ENCODE measurements at regions not wholly inside any gene's neighbourhood (a gene's known extent, or its start where the extent isn't known, plus 50 kb on each side); places are given as distances from the start of the nearest gene placed in this dataset.

- TF ChIP-seq POLR2AphosphoS5 (IDR thresholded peaks at IDR 0.05), result no peak
- TF ChIP-seq RAD21 (conservative IDR thresholded peaks at IDR 0.05), result no peak
- TF ChIP-seq REST (IDR thresholded peaks at IDR 0.05; ENCODE audit: borderline replicate concordance), result no peak
- TF ChIP-seq EZH2 (IDR thresholded peaks at IDR 0.05; ENCODE audit: borderline replicate concordance, insufficient read depth, low read length, poor library complexity, severe bottlenecking), result no peak
- TF ChIP-seq CTCF (IDR thresholded peaks at IDR 0.05; ENCODE audit: poor library complexity, severe bottlenecking), result no peak
- no peak for TF ChIP-seq TAF1 (IDR thresholded peaks at IDR 0.05; ENCODE audit: low read depth)
- no peak for TF ChIP-seq EP300 (conservative IDR thresholded peaks at IDR 0.05; ENCODE audit: poor library complexity, severe bottlenecking)
Observed at GRCh38 chr6:94196891-94197290, 777.5 kb upstream of the EPHA7 start.

All from neural cell (in vitro differentiated cells).